IMR-90 (cell line): ENCODE measurements at regions not wholly inside any gene's neighbourhood (a gene's known extent, or its start where the extent isn't known, plus 50 kb on each side); places are given as distances from the start of the nearest gene placed in this dataset.

Experiments
- ATAC-seq: fragments of 200-7000 bp; cut with Tn5 transposase; 2 replicates; pipeline ENCODE4 v1.9.1; 2020; ENCODE audit warnings: low read depth, mild to moderate bottlenecking, moderate library complexity
- BruUV-seq: library from RNA; stranded (reverse); fragments of 400-500 nt; replicated peaks from 2 replicates; lab custom pipeline; 2021; lab: Mats Ljungman, UMichigan
- CTCF ChIA-PET: fragments of 300-600 bp; formaldehyde crosslinking; extraction: SDS; loops from one replicate; lab custom pipeline; 2021; ENCODE audit warnings: antibody characterized with exemption; lab: Yijun Ruan, JAX
- POLR2A ChIA-PET: fragments of 300-600 bp; sonication (Branson Sonifier 250); formaldehyde crosslinking; loops from one replicate; lab custom pipeline; 2022; ENCODE audit warnings: antibody characterized with exemption; ENCODE audit not compliant: unreplicated experiment; lab: Charles Lee
- DNase-seq: peaks from one replicate; pipeline ENCODE4 v3.0.0; 2013
- H2AFZ ChIP-seq: replicated peaks from 2 replicates; pipeline ENCODE3; 2013; ENCODE audit warnings: low read length, mild to moderate bottlenecking; ENCODE audit not compliant: poor library complexity
- H2AK5ac ChIP-seq: 2 replicates; pipeline ENCODE4 v1.6.1; 2013; ENCODE audit warnings: low read depth, low read length, inconsistent platforms
- H2AK9ac ChIP-seq: replicated peaks from 2 replicates; pipeline ENCODE3; 2013; ENCODE audit warnings: mild to moderate bottlenecking, low read depth, low read length, moderate library complexity; ENCODE audit not compliant: poor library complexity
- H2BK120ac ChIP-seq: 2 replicates; pipeline ENCODE4 v1.6.1; 2013; ENCODE audit warnings: low read depth, low read length, inconsistent platforms
- H2BK15ac ChIP-seq: 3 replicates; pipeline ENCODE4 v1.6.1; 2013; ENCODE audit warnings: low read depth, low read length, inconsistent platforms
- H2BK20ac ChIP-seq: 2 replicates; pipeline ENCODE4 v1.6.1; 2013; ENCODE audit warnings: low read depth, mild to moderate bottlenecking, inconsistent platforms, low read length, moderate library complexity
- H2BK5ac ChIP-seq: 2 replicates; pipeline ENCODE4 v1.6.1; 2013; ENCODE audit warnings: mild to moderate bottlenecking, low read depth, low read length, inconsistent platforms; ENCODE audit not compliant: poor library complexity, severe bottlenecking
- H3K14ac ChIP-seq: replicated peaks from 2 replicates; pipeline ENCODE4 v1.6.1; 2013; ENCODE audit warnings: low read depth, low read length, inconsistent platforms
- H3K18ac ChIP-seq: 2 replicates; pipeline ENCODE4 v1.6.1; 2013; ENCODE audit warnings: low read depth, low read length, control low read depth
- H3K23ac ChIP-seq: 2 replicates; pipeline ENCODE4 v1.6.1; 2013; ENCODE audit warnings: low read depth, low read length, inconsistent platforms
- H3K27ac ChIP-seq: 2 replicates; pipeline ENCODE4 v1.5.1; 2013; ENCODE audit warnings: mild to moderate bottlenecking, control low read depth, low read length; ENCODE audit not compliant: insufficient read depth
- H3K27me3 ChIP-seq: 2 replicates; pipeline ENCODE4 v1.6.1; 2013; ENCODE audit warnings: low read length; ENCODE audit not compliant: control insufficient read depth, insufficient read depth
- H3K36me3 ChIP-seq: 2 replicates; pipeline ENCODE4 v1.6.1; 2013; ENCODE audit warnings: low read length, mixed read lengths; ENCODE audit not compliant: control insufficient read depth, insufficient read depth
- H3K4ac ChIP-seq: 2 replicates; pipeline ENCODE4 v1.6.1; 2013; ENCODE audit warnings: low read depth, low read length, inconsistent platforms
- H3K4me1 ChIP-seq: 2 replicates; pipeline ENCODE4 v1.6.1; 2013; ENCODE audit warnings: low read length, mixed read lengths; ENCODE audit not compliant: control insufficient read depth, insufficient read depth
- H3K4me2 ChIP-seq: 2 replicates; pipeline ENCODE4 v1.6.1; 2013; ENCODE audit warnings: low read depth, mild to moderate bottlenecking, control low read depth, low read length, moderate library complexity
- H3K4me3 ChIP-seq: 2 replicates; pipeline ENCODE4 v1.5.1; 2013; ENCODE audit warnings: low read depth, mild to moderate bottlenecking, control low read depth, low read length, moderate library complexity; ENCODE audit not compliant: insufficient read depth
- H3K56ac ChIP-seq: 2 replicates; pipeline ENCODE4 v1.6.1; 2013; ENCODE audit warnings: low read length, inconsistent platforms; ENCODE audit not compliant: insufficient read depth; ENCODE audit errors: extremely low read depth
- H3K79me1 ChIP-seq, 2 experiments: 2 replicates each; pipeline ENCODE4 v1.6.1; 2013; ENCODE audit warnings: low read length in 2 of 2, inconsistent platforms in 1 of 2, low read depth in 1 of 2
- H3K9ac ChIP-seq: 2 replicates; pipeline ENCODE4 v1.6.1; 2013; ENCODE audit warnings: low read depth, low read length, control low read depth
- H3K9me1 ChIP-seq: 2 replicates; pipeline ENCODE4 v1.6.1; 2013; ENCODE audit warnings: low read length, inconsistent platforms; ENCODE audit not compliant: insufficient read depth
- H3K9me3 ChIP-seq: 2 replicates; pipeline ENCODE4 v1.6.1; 2013; ENCODE audit warnings: low read length; ENCODE audit not compliant: control insufficient read depth, insufficient read depth
- H4K20me1 ChIP-seq: 2 replicates; pipeline ENCODE4 v1.6.1; 2013; ENCODE audit warnings: low read length, inconsistent platforms; ENCODE audit not compliant: insufficient read depth
- H4K5ac ChIP-seq: 2 replicates; pipeline ENCODE4 v1.6.1; 2013; ENCODE audit warnings: mild to moderate bottlenecking, low read depth, low read length, control low read depth
- H4K8ac ChIP-seq, 2 experiments: 2 replicates each; pipeline ENCODE4 v1.6.1; 2013; ENCODE audit warnings: low read depth in 2 of 2, low read length in 2 of 2, control low read depth in 1 of 2, inconsistent platforms in 1 of 2
- H4K91ac ChIP-seq: 2 replicates; pipeline ENCODE4 v1.6.1; 2013; ENCODE audit warnings: low read depth, low read length, inconsistent platforms; ENCODE audit not compliant: insufficient read depth
- CHD1 ChIP-seq: IDR thresholded peaks from 2 replicates; pipeline ENCODE4 v1.6.1; 2012; ENCODE audit warnings: low read depth, low read length, improper control_type of control experiment
- RFX5 ChIP-seq: IDR thresholded peaks from 2 replicates; pipeline ENCODE4 v1.8.0; 2012; ENCODE audit warnings: low read depth, mild to moderate bottlenecking, low read length, moderate library complexity
- dilution Hi-C: fragments of 300-500 bp; cut with HindIII; formaldehyde crosslinking; loops from one replicate; pipeline ENCODE4 v1.14.3; 2018; ENCODE audit warnings: low sequenced_read_pairs; ENCODE audit not compliant: unreplicated experiment
- in situ Hi-C: fragments of 300-500 bp; cut with MboI; formaldehyde crosslinking; loops from 3 replicates; pipeline ENCODE4 v1.14.3; 2019; ENCODE audit warnings: low sequenced_read_pairs, inconsistent platforms, mixed read lengths
- intact Hi-C: fragments of 100-400 bp; cut with micrococcal nuclease; formaldehyde crosslinking; loops from 2 replicates; pipeline ENCODE4 v1.10.0; 2022

- TF ChIP-seq CHD1, result no peak
- no peak for TF ChIP-seq RFX5
- peaks cover 2% of the 10 kb centered on the region; the same call in 1 of the 2 replicates for H3K9me1 ChIP-seq
- ChIA-PET POLR2A (no interaction called here), CTCF (no interaction called here)
- H4K91ac ChIP-seq, result no peak overlapping the region
- DNase-seq, result no peak
- H3K79me1 ChIP-seq, result no peaks in the 10 kb centered on the region
- H3K9ac ChIP-seq, result no peak overlapping the region
- no peak overlapping the region for H2BK120ac ChIP-seq
- no peak overlapping the region for H3K4ac ChIP-seq
- BruUV-seq, result no TSS peak
- no peak overlapping the region for H4K8ac ChIP-seq
- H3K36me3 ChIP-seq, result no peaks in the 10 kb centered on the region
- H3K4me2 ChIP-seq, result no peak overlapping the region
- H2BK15ac ChIP-seq, result no peak overlapping the region
- in situ Hi-C loops, result no loop called here
- H3K9me3 ChIP-seq, result no peaks in the 10 kb centered on the region
- dilution Hi-C loops, result no loop called here
- H3K27ac ChIP-seq, result no peak overlapping the region
- no peak overlapping the region for H3K56ac ChIP-seq
- no peak for ATAC-seq
- H2AK5ac ChIP-seq, result no peak overlapping the region
- no peak overlapping the region for H2BK20ac ChIP-seq
- no peak overlapping the region for H3K14ac ChIP-seq
- no peak overlapping the region for H2AFZ ChIP-seq
- no peaks in the 10 kb centered on the region for H3K27me3 ChIP-seq
- no peak overlapping the region for H2AK9ac ChIP-seq
- no peak overlapping the region for H3K18ac ChIP-seq
- no peak overlapping the region for H3K23ac ChIP-seq
- no peak overlapping the region for H2BK5ac ChIP-seq
- no peak overlapping the region for H4K5ac ChIP-seq
- no peaks in the 10 kb centered on the region for H4K20me1 ChIP-seq
- H3K4me3 ChIP-seq, result no peak overlapping the region
- intact Hi-C loops, result no loop called here
- H3K4me1 ChIP-seq, result no peaks in the 10 kb centered on the region
Measured at GRCh38 chr12:86658303-86658702, 402.1 kb upstream of the MGAT4C start.
